Pancreas (tissue), 10 donors: ENCODE measurements at regions not wholly inside any gene's neighbourhood (a gene's known extent, or its start where the extent isn't known, plus 50 kb on each side); places are given as distances from the start of the nearest gene placed in this dataset.

ENCODE experiments used
- ATAC-seq, 4 donors: fragments of 200-7000 bp; cut with Tn5 transposase; one replicate each; pipeline versions ENCODE4 v1.8.0 to v1.9.1; 2020; ENCODE audit warnings: mild to moderate bottlenecking in 4 of 4, moderate library complexity in 4 of 4
- DNase-seq, 6 donors: peaks; one replicate each; pipeline ENCODE4 v3.0.0-alpha.2; 2020
- FAIRE-seq: peaks from 2 replicates; lab custom pipeline; 2012; peaks lifted over from hg19 to GRCh38; lab: Jason Lieb, UNC
- H3K27ac ChIP-seq, 4 donors: fragments of 200-600 bp; sonication (generic); 1 replicate in 3 of 4; 2 replicates in 1 of 4; pipeline versions ENCODE4 v1.5.0 to v1.8.0; 2020
- H3K27me3 ChIP-seq, 4 donors: fragments of 200-600 bp; one replicate each; pipeline ENCODE4 v1.8.0; 2021
- H3K36me3 ChIP-seq, 3 donors: fragments of 200-600 bp; sonication (generic) in 1 of 3; one replicate each; pipeline versions ENCODE4 v1.5.0 to v1.8.0; 2020 to 2021
- H3K4me1 ChIP-seq, 3 donors: fragments of 200-600 bp; one replicate each; pipeline ENCODE4 v1.8.0; 2021
- H3K4me3 ChIP-seq, 4 donors: fragments of 200-600 bp; sonication (generic) in 2 of 4; one replicate each; pipeline versions ENCODE4 v1.5.0 to v1.8.0; 2020 to 2021
- H3K9me3 ChIP-seq, 4 donors: fragments of 200-600 bp; one replicate each; pipeline ENCODE4 v1.8.0; 2021
- WGBS, 2 donors: extraction: QIAGEN DNeasy Blood & Tissue Kit; methylation state at CpG; one replicate each; pipeline ENCODE4 v1.1.7; 2013; 5-methylcytosine and 5-hydroxymethylcytosine counted together
- intact Hi-C, 3 donors: fragments of 100-400 bp; cut with DNase I; formaldehyde crosslinking; loops; one replicate each; pipeline versions ENCODE4 v1.11.1 to v1.14.2; 2022
- TF ChIP-seq, protein P1 (sequence below), 4 donors: fragments of 200-600 bp; sonication (generic) in 3 of 4; IDR thresholded peaks; one replicate each; pipeline versions ENCODE4 v1.5.0 to v1.8.0; 2021; ENCODE audit warnings: antibody characterized with exemption in 4 of 4
- donor health status: healthy with polysubstance abuse.
- donor health status: DM: no; HTN: no; CAD: no; lungs with moderate emphysema.
- donor health status: DM: no; HTN: no; CAD: no.
- donor health status: control.
- donor health status: control.
- donor health status: Bipolar disorder and iron deficiency.
- donor health status: DM: yes; HTN: yes; CAD: no.
- donor health status: DM: no; HTN: no; CAD: no.
- donor health status: DM: no; HTN: no; CAD: no.
- donor health status: DM: yes; HTN: yes; CAD: no.

DNA sequence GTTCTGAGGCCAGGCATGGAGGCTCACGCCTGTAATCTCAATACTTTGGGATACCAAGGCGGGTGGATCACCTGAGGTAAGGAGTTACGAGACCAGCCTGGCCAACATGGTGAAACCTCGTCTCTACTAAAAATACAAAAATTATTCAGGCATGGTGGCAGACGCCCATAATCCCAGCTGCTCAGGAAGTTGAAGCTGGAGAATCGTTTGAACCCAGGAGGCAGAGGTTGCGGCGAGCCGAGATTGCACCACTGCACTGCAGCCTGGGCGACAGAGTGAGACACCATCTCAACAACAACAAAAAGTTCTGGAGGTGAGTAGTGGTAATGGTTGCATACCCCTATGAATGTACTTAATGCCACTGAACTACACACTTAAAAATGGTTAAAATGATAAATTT is 60.3 kb upstream of the SP4 start:
- peaks cover 0 to 14% (median 12%) of the 10 kb centered on the region in 3 donors for H3K4me1 ChIP-seq
- intact Hi-C loops = no loop called here
- DNase-seq (no peak), ATAC-seq (no peak), FAIRE-seq (no peak)
- H3K27me3 ChIP-seq = peaks cover 0 to 4% (median 0%) of the 10 kb centered on the region in 4 donors
- H3K36me3 ChIP-seq = no peaks in the 10 kb centered on the region
- no peak overlapping the region for H3K4me3 ChIP-seq
- H3K27ac ChIP-seq = no peak overlapping the region
- TF ChIP-seq, protein P1, sequence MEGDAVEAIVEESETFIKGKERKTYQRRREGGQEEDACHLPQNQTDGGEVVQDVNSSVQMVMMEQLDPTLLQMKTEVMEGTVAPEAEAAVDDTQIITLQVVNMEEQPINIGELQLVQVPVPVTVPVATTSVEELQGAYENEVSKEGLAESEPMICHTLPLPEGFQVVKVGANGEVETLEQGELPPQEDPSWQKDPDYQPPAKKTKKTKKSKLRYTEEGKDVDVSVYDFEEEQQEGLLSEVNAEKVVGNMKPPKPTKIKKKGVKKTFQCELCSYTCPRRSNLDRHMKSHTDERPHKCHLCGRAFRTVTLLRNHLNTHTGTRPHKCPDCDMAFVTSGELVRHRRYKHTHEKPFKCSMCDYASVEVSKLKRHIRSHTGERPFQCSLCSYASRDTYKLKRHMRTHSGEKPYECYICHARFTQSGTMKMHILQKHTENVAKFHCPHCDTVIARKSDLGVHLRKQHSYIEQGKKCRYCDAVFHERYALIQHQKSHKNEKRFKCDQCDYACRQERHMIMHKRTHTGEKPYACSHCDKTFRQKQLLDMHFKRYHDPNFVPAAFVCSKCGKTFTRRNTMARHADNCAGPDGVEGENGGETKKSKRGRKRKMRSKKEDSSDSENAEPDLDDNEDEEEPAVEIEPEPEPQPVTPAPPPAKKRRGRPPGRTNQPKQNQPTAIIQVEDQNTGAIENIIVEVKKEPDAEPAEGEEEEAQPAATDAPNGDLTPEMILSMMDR (IDR thresholded peaks at IDR 0.05) = no peak
- H3K9me3 ChIP-seq = no peaks in the 10 kb centered on the region
- 91 to 98% methylated on average over 10 of the region's 10 CpGs for WGBS, 2 donors

DNA sequence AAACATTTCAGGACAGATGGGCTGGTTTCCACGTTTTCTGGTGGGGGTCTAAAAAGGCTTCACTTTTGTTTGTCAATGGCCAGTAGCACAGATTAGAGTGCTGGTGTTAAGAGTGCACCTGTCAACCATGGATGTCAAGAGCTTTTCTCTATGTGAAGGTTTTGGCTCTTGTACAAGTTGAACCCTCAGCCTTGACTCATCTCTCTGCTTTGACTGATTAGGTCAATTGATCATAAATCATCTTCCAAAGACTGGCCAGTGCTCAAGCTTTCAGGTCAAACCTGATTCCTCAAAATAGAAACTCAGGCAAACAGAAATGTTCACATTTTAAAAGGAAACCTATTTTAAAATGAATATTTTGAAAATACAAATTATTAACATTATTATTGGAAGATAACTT is 59.6 kb upstream of the SP4 start:
- intact Hi-C loops = no loop called here
- no peak for DNase-seq
- FAIRE-seq = no peak
- Histone ChIP-seq H3K9me3 (no peaks in the 10 kb centered on the region), H3K27me3 (peaks cover 0 to 4% (median 0%) of the 10 kb centered on the region in 4 donors), H3K36me3 (no peaks in the 10 kb centered on the region), H3K27ac (no peak overlapping the region), H3K4me3 (no peak overlapping the region), H3K4me1 (peaks cover 0 to 14% (median 12%) of the 10 kb centered on the region in 3 donors)
- ATAC-seq = no peak
- TF ChIP-seq, protein P1 (IDR thresholded peaks at IDR 0.05) = no peak
- 20 to 38% methylated on average over 1 of the region's 1 CpG for WGBS, 2 donors

DNA sequence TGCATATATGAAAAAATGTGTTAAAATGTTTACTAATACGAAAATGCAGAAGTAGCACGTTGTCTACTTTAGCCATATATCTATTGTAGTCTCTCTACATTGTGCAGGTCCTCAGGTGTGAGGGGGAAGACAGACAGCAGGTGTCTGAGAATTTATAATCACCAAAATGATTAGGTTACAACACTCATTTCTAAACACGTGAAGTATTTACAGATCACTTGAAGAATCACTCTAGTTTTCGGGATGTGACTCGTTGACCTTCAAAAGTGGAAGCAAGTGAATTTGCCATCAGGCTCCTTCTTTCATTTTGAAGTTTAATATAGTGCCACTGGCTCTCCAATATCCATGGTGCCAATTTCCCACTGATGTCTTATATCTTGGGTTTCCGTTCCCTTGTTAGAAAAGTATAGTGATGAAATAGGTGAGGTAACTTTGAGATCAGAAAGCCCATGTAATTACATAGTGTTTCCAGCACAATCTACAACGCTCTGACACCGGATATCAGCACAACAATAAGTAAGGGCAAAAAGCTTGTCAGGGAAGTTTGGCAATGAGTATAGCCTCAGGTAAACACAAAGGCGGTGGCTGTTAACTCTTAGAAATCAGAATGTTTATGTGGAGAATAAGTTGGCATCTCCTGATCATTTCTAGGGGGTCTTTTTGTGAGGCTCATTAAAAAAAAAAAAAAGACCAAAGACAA is 57.5 kb upstream of the SP4 start:
- Histone ChIP-seq H3K36me3 (no peaks in the 10 kb centered on the region), H3K27ac (no peak overlapping the region), H3K27me3 (peaks cover 0 to 4% (median 0%) of the 10 kb centered on the region in 4 donors), H3K9me3 (no peaks in the 10 kb centered on the region), H3K4me1 (peaks cover 0 to 14% (median 12%) of the 10 kb centered on the region in 3 donors), H3K4me3 (no peak overlapping the region)
- no peak for DNase-seq
- intact Hi-C loops = no loop called here
- FAIRE-seq = no peak
- WGBS, 2 donors = 63 to 68% methylated on average over 9 of the region's 9 CpGs
- TF ChIP-seq, protein P1 (IDR thresholded peaks at IDR 0.05) = no peak
- ATAC-seq = no peak

DNA sequence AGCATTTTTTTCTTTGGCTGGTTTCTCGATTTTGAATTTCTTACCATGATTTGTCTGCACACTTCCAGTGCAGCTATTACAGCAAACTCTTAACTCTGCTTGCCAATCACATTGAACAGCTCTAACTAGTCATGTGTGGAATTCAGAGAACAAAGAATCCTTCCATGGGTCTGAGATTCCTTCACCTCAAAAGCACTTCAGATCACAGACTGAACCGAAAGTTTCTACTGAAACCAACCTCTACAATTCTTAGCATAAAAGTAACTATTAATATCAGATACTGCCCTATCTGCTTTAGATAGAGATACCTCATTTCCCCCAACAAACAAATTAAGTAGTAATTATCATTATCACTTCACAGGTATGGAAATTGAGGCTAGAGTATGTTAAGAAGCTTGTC is 56.5 kb upstream of the SP4 start:
- Histone ChIP-seq H3K4me3 (no peak overlapping the region), H3K27ac (no peak overlapping the region), H3K9me3 (no peaks in the 10 kb centered on the region), H3K4me1 (peaks cover 0 to 9% (median 6%) of the 10 kb centered on the region in 3 donors), H3K27me3 (peaks cover 0 to 4% (median 0%) of the 10 kb centered on the region in 4 donors), H3K36me3 (no peaks in the 10 kb centered on the region)
- WGBS, 2 donors = 50 to 54% methylated on average over 2 of the region's 2 CpGs
- ATAC-seq (no peak), FAIRE-seq (no peak), DNase-seq (no peak)
- TF ChIP-seq, protein P1 (IDR thresholded peaks at IDR 0.05) = no peak
- intact Hi-C loops = no loop called here

DNA sequence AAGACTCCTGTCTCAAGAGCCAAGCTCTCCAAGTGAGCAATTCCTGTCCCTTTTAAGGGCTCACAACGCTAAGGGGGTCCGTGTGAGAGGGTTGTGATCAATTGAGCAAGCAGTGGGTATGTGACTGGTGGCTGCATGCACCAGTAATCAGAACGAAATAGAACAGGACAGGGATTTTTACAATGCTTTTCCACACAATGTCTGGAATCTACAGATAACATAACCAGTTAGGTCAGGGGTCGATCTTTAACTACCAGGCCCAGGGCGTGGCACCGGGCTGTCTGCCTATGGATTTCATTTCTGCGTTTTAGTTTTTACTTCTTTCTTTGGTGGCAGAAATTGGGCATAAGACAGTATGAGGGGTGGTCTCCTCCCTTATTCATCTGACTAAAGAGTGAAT is 54.9 kb upstream of the SP4 start:
- H3K4me1 ChIP-seq = no peaks in the 10 kb centered on the region
- FAIRE-seq (no peak), DNase-seq (no peak), ATAC-seq (no peak)
- TF ChIP-seq, protein P1 (IDR thresholded peaks at IDR 0.05) = no peak
- no peaks in the 10 kb centered on the region for H3K36me3 ChIP-seq
- no peak overlapping the region for H3K4me3 ChIP-seq
- 90% methylated on average over 7 of the region's 7 CpGs for WGBS, 2 donors
- H3K9me3 ChIP-seq = no peaks in the 10 kb centered on the region
- H3K27me3 ChIP-seq = peaks cover 0 to 4% (median 0%) of the 10 kb centered on the region in 4 donors
- no peak overlapping the region for H3K27ac ChIP-seq
- intact Hi-C loops = no loop called here
